ENCODE measurements at regions not wholly inside any gene's neighbourhood (a gene's known extent, or its start where the extent isn't known, plus 50 kb on each side); places are given as distances from the start of the nearest gene placed in this dataset.

- Histone ChIP-seq H4K20me1 (ENCODE audit: insufficient read depth, low read length) (no peaks in the 10 kb centered on the region), H3K36me3 (ENCODE audit: insufficient read depth, low read length) (no peaks in the 10 kb centered on the region), H3K79me2 (ENCODE audit: insufficient read depth, low read depth, low read length) (no peaks in the 10 kb centered on the region), H3K4me2 (ENCODE audit: low read length) (no peak overlapping the region), H3K27ac (ENCODE audit: low read depth, low read length, poor library complexity, severe bottlenecking) (no peak overlapping the region), H3K4me1 (ENCODE audit: insufficient read depth, low read length, poor library complexity, severe bottlenecking) (no peaks in the 10 kb centered on the region), H3K9me2 (ENCODE audit: insufficient read depth, low read length) (no peaks in the 10 kb centered on the region), H2AFZ (ENCODE audit: low read length) (no peak overlapping the region), H3K9me3 (ENCODE audit: low read length) (no peaks in the 10 kb centered on the region), H3K4me3 (ENCODE audit: low read depth, low read length, poor library complexity, severe bottlenecking) (no peak overlapping the region)
- intact Hi-C loops (cut with micrococcal nuclease; ENCODE audit: unreplicated experiment): no loop called here
- TF ChIP-seq EZH2phosphoT487 (IDR thresholded peaks at IDR 0.05; ENCODE audit: borderline replicate concordance, low read depth, low read length): no peak
- TF ChIP-seq, protein P1, sequence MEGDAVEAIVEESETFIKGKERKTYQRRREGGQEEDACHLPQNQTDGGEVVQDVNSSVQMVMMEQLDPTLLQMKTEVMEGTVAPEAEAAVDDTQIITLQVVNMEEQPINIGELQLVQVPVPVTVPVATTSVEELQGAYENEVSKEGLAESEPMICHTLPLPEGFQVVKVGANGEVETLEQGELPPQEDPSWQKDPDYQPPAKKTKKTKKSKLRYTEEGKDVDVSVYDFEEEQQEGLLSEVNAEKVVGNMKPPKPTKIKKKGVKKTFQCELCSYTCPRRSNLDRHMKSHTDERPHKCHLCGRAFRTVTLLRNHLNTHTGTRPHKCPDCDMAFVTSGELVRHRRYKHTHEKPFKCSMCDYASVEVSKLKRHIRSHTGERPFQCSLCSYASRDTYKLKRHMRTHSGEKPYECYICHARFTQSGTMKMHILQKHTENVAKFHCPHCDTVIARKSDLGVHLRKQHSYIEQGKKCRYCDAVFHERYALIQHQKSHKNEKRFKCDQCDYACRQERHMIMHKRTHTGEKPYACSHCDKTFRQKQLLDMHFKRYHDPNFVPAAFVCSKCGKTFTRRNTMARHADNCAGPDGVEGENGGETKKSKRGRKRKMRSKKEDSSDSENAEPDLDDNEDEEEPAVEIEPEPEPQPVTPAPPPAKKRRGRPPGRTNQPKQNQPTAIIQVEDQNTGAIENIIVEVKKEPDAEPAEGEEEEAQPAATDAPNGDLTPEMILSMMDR (conservative IDR thresholded peaks at IDR 0.05; ENCODE audit: low read length): no peak
- BruUV-seq (replicated peaks): no TSS peak
- CTCF ChIA-PET (ENCODE audit: unreplicated experiment): no interaction called here
- no peak for DNase-seq (ENCODE audit: low spot score)
- POLR2A ChIA-PET: no interaction called here
Measured at GRCh38 chr2:187935126-187935525, 356.5 kb upstream of the GULP1 start.

DNA sequence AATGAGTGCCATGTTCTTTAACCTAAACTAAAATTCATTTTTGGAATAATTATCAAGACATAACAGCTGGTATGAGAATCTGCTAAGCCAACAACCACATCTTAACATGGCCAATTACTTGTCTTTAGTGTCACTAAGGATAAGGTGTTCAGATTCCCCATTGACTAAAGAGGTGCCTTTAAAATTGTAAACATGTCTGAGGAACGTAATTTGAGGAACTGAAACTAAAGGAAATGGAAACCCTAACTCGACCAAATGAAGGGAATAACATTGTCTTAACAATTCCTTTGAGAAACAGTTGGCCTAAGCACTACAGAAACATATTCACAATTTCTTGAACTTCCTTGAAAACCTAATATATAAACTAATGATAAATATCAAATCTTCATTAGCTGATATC, 355.4 kb upstream of the GULP1 start:
- intact Hi-C loops (cut with micrococcal nuclease; ENCODE audit: unreplicated experiment): no loop called here
- no peak for TF ChIP-seq EZH2phosphoT487 (IDR thresholded peaks at IDR 0.05; ENCODE audit: borderline replicate concordance, low read depth, low read length)
- TF ChIP-seq, protein P1 (conservative IDR thresholded peaks at IDR 0.05; ENCODE audit: low read length): no peak
- Histone ChIP-seq H3K36me3 (ENCODE audit: insufficient read depth, low read length) (no peaks in the 10 kb centered on the region), H3K4me1 (ENCODE audit: insufficient read depth, low read length, poor library complexity, severe bottlenecking) (no peaks in the 10 kb centered on the region), H3K9me3 (ENCODE audit: low read length) (no peaks in the 10 kb centered on the region), H3K4me3 (ENCODE audit: low read depth, low read length, poor library complexity, severe bottlenecking) (no peak overlapping the region), H3K79me2 (ENCODE audit: insufficient read depth, low read depth, low read length) (no peaks in the 10 kb centered on the region), H4K20me1 (ENCODE audit: insufficient read depth, low read length) (no peaks in the 10 kb centered on the region), H3K4me2 (ENCODE audit: low read length) (no peak overlapping the region), H3K9me2 (ENCODE audit: insufficient read depth, low read length) (no peaks in the 10 kb centered on the region), H3K27ac (ENCODE audit: low read depth, low read length, poor library complexity, severe bottlenecking) (no peak overlapping the region), H2AFZ (ENCODE audit: low read length) (no peak overlapping the region)
- BruUV-seq (replicated peaks): no TSS peak
- no peak for DNase-seq (ENCODE audit: low spot score)
- POLR2A ChIA-PET: no interaction called here
- CTCF ChIA-PET (ENCODE audit: unreplicated experiment): no interaction called here

GRCh38 chr2:187939180-187939579, 352.5 kb upstream of the GULP1 start:
- Histone ChIP-seq H3K9me2 (ENCODE audit: insufficient read depth, low read length) (no peaks in the 10 kb centered on the region), H3K4me1 (ENCODE audit: insufficient read depth, low read length, poor library complexity, severe bottlenecking) (no peaks in the 10 kb centered on the region), H2AFZ (ENCODE audit: low read length) (no peak overlapping the region), H3K27ac (ENCODE audit: low read depth, low read length, poor library complexity, severe bottlenecking) (no peak overlapping the region), H3K4me2 (ENCODE audit: low read length) (no peak overlapping the region), H3K9me3 (ENCODE audit: low read length) (no peaks in the 10 kb centered on the region), H3K79me2 (ENCODE audit: insufficient read depth, low read depth, low read length) (no peaks in the 10 kb centered on the region), H3K36me3 (ENCODE audit: insufficient read depth, low read length) (no peaks in the 10 kb centered on the region), H3K4me3 (ENCODE audit: low read depth, low read length, poor library complexity, severe bottlenecking) (no peak overlapping the region), H4K20me1 (ENCODE audit: insufficient read depth, low read length) (no peaks in the 10 kb centered on the region)
- ChIA-PET CTCF (ENCODE audit: unreplicated experiment) (no interaction called here), POLR2A (no interaction called here)
- DNase-seq (ENCODE audit: low spot score): no peak
- intact Hi-C loops (cut with micrococcal nuclease; ENCODE audit: unreplicated experiment): no loop called here
- BruUV-seq (replicated peaks): no TSS peak
- TF ChIP-seq EZH2phosphoT487 (IDR thresholded peaks at IDR 0.05; ENCODE audit: borderline replicate concordance, low read depth, low read length): no peak
- TF ChIP-seq, protein P1 (conservative IDR thresholded peaks at IDR 0.05; ENCODE audit: low read length): no peak

Data from OCI-LY7 (cell line).